NCI-H524 (cell line): ENCODE measurements at regions not wholly inside any gene's neighbourhood (a gene's known extent, or its start where the extent isn't known, plus 50 kb on each side); places are given as distances from the start of the nearest gene placed in this dataset.

Experiments
- DNase-seq, 2 experiments: peaks; one replicate each; lab custom pipeline; 2025; lab: John Stamatoyannopoulos, UW

DNA sequence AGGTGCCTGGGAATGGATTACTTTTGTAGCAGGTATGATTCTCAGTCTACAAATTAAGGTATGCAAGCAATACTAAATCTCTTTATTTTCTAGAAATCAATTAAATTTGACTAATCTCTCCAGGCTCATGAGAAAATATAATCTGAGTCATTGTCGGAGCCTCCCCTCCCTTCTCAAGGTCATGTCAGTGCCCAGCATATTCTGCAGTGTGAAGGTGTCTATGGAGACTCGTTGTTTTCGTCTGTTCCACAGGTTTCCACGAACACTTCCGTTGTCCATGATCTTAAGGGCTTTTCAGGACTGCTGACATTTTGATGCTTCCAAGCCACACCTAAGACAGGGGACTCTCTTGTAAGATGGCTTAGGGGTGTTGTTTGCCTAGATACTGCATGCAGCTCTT, 56.6 kb upstream of the SCOC start:
- DNase-seq: no peak

DNA sequence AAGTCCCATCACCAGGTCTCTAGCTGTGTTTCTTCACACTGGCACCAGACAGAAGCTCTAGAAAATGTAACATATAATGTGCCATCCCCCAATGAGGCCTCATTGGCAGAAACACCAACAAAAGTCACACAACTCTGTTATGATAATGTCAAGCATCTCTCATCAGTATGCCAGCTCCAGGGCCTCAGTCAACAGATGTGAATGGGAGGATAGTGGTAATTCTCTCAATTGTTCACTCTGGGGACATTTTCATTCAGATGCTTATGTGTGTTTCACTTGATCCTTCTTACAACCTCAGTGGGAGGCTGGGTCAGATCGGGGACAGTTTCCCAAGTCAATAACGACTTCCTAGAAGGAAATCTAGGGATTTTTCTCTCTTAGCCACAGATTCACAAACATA, 57.5 kb upstream of the SCOC start:
- DNase-seq: no peak

DNA sequence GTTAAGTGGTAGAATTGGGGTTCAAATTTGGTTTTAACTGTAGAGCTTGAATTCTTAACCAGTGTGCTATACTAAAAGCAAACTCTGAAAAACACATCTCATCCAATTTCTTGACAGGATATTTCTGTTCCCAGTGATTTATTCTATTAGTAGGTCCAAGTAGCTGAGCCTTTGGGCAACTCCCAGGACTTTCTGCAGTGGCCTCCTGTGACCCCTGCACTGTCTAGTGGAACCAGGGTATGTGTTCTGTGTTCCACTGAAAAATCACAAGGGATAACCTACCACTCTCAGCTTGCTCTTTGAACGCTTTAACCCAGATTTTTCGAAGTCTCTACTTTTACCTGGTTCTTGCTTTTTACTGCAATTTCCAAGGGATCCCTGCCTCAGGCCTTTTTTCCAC, 58.0 kb upstream of the SCOC start:
- DNase-seq: no peak

DNA sequence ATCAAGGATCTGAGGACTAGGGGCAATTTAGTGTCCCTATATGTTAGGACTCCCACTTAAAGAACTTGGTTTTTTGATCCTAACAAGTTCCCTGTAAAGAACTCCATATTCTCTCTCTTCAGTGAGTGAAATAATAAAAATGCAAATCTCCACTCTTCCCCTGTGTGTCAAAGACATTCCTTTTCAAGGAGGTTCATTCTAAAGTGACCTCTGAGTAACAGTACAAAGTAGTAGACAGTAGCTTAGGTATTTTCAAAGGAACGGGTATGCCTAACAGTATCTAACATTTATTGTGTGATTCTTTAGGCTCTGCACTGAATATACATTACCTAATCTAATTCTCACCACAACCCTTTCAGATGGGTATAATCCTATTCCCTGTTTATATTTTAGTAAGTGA, 58.4 kb upstream of the SCOC start:
- DNase-seq: no peak

DNA sequence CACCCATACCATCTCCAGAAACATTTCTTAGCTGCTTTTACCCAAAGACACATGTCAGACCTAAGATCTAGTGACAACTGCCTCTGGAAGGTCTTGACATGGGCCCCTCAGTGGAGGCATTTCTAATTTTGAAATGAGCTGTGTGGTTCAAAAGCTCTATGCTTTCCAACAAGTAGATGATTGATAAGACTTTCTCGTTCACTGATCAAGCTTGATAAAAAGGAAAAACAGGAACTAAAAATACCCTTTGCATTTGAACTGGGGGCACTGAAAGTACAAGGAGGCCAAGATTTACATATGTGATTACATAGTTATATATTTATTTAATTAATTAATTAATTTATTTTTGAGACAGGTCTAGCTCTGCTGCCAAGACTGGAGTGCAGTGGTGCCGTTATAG, 61.3 kb upstream of the SCOC start:
- no peak for DNase-seq

DNA sequence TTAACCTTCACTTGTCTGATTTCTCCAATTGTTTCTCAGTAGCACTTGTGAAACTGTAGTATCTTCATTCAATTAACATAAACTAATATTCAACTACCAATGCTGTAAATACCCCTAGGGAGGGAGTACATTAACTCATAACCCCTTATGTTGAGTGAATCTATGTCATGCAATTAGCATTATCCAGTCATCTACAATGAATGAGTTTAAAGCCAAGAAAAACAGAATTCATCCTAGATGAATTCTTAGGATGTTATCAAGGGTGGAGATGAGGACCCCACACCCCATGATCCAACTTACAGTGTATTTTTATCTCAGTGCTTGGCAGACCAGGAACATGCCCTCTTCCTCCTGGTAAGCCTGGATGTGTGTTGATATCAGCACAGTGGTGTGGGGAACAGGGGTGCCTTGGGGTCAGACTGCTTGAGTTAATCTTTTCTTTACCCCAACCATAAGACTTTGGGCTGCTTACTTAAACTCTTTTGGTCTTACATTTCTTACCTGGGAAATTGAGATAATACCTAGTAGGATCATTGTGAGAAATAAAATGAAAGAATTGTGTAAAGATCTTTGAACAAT, 62.1 kb upstream of the SCOC start:
- DNase-seq: no peak

DNA sequence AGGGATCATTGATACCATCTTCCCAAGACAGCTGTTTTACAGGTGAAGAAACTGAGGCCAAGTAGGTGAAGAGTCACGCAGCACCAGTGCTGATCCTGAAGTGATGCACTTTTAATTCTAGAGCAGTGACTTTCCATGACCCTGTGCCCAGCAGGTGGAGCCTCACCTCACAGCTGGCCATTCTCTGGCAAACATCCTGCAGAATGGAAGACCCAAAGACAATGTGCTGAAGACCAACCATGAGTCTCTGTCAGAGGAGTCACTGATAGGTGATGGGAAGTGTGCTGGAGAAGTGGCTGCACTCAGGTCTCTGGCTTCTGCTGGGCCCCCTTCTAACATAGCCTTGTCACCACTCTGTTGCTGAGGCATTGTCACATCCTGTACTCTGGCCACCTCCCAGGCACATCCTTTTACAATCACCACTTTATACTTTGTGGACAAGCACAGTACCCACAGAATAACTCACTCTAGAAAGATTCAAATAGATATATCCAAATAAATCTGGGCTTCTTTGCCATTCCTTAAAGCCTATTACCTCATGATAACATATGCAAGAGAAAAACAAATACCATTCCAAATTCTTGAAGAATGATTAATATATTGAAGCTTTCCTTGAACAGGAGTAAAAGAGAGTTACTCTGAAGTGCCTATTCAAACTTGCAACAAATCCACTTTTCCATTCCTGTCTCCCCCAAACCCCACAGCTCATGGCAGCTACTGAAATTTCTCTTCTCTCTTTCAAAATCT, 64.1 kb upstream of the SCOC start:
- no peak for DNase-seq

DNA sequence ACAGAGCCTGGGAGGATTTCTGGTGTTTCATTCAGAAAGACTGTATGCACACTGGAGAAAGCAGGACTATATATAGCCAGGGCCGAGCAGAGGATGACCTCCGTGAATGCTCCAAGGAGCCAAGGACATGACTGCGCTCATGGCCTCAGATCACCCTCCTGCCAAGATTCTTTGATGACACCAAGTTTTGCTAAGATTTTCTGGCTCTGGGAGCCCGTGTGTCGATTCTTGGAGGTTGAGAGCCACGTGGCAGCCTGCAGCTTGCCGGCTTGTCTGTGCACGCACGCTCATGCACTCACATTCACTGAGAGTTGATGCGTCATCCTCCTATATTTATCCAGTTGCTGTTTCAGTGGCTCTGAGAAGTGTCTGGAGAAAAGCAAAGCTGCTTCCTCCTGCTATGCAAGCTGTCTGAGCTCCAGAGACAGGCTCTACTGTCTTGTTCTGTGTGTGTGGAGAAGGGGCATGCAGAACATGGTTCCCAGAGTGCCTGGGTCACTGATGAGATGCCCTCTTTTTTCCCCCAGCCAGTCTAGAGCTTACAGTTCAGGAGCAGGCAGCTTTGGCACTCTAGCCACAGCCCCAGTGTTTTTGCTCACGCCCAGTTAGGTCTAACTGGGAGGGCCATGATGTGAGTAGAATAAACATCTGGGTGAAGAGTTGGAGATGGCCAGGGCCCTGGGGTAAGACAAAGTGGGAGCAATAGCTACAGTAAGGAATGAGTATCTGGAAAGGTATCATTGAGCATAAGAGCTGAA, 64.9 kb upstream of the SCOC start:
- DNase-seq: no peak

DNA sequence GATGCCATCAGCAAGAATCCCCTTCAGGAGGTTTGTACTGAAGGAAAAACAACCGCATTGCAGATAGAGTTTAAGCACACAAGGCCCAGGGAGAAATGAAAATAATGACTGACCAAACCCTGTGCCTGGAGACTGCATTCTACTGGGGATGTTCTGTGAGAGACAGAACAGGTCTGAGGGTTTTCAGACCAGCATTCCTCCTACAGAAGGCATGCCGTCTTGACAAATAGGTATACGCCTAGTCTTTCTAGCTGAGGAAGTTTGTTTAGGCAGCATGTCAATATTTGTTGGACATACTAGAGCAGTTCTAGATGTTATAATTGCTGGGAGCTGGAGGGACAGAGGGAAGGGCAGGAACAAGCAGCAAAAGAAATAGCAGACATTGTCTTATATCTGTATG, 68.4 kb upstream of the SCOC start:
- no peak for DNase-seq

DNA sequence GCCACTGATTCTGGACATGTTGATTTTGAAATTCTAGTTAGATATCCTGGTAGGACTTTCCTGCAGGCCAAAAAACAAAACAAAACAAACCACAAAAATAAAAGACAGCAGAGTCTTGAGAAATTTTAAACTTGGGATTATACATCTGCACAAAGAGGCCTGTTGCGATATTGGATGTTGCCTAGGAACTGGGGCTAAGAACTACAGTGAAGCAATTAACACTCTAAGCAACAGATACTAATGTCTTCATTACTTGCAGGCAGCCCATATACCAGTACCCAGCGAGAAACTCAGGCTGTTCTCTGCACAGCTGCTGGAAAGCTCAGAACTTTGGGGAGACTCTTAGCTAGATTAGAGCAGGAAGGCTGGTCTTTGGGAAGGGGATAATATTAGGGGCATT, 69.1 kb upstream of the SCOC start:
- DNase-seq: no peak

DNA sequence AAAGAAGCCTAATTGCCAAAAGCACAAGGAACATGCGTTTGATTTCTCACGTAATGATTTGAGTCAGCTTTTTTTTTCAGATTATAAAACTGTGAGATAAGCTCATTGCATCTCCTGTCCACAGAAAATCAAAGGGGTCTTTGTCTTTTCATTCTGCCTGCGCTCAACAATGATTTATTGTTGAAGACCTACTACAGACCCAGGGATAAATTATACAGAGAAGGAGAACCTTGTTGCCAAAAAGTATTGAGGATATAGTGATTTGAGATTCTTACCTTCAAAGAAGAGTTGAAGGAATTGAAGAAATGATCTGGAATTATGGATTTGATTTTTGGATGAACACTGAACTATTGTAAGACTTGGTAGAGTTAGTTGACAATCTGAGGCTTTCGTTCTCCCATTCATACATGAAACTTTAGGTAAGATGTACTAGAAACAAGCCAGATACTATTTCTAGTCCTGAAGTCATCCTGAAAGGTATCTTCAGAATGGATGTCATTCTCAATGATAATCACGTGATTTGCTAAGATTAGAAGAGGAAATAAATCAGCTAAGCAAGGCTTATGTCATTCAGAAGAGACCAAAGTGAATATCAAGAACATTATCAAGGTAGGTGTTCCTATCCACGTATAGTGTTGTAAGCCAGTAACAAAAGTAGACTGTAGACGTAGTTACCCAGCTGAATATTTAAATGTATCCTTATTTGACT, 71.1 kb upstream of the SCOC start:
- DNase-seq: no peak

DNA sequence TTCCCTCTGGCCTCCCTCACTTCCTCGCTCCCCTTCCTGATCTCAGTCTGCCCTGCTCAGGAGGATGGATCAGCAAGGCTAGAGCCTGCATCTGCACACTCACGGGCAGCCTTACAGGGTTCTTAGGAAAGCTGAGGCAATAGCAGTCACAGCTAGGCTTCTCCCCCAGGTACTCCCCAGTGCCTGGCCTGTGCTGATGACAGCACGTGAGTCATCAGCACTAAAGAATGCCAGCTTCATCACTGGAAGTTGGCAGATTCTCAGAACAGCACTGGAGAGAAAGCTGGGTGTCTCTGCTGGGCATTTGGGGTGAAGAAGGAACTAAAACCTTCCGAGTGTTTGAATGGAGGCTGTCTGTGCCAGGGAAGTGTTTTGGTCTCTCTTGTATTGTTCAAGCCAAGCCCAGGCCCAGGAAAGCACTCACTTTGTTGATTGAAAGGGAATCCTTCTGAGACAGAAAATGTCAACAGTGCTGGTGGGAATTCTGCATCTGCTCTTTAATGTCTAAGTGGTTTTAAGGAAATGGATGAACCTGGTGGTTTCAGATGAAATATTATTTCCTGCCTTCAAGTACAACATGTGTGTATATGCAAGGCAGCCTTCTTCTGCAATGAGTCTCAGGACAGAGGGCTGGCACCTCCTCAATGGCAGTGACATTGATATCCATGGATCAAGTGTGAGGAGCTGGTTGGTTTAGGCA, 73.0 kb upstream of the SCOC start:
- no peak for DNase-seq

DNA sequence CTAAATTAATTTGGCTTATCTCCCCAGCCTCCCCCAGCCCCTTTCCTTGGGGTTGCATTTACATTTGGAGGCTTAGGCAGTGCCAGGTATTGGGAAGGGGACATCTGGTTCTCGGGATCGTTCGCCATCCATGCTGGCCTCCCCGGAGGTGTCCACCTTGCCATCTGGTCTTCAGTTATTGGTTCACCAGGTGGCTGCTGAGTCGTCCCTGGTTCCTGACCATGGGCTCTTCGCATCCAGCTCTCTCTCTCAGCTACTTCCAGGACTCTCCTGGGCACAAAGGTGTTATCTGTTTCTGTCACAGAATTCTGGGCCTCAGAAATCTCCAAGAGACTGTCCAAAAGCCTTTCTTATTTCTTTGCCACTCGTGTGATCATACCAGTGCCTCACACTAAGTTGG, 75.4 kb upstream of the SCOC start:
- peak in 1 of 2 experiments; percentile 31 for DNase-seq

DNA sequence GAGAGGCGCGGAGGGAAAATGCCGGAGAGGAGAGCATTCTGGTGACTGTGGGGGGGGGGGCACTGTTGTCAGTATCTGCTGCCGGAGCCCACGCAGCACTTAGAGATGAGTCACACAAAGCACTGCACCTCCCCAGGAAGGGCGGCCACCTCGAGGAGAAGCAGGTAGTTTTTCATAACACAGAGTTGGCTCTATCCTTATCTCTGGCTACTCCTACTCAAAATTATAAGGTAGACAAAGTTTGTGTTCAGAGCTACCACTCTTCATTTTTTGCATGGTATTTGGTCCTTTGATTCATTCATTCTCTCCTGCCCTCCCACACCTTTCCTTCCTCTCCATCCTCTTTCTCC, 76.2 kb upstream of the SCOC start:
- no peak for DNase-seq

DNA sequence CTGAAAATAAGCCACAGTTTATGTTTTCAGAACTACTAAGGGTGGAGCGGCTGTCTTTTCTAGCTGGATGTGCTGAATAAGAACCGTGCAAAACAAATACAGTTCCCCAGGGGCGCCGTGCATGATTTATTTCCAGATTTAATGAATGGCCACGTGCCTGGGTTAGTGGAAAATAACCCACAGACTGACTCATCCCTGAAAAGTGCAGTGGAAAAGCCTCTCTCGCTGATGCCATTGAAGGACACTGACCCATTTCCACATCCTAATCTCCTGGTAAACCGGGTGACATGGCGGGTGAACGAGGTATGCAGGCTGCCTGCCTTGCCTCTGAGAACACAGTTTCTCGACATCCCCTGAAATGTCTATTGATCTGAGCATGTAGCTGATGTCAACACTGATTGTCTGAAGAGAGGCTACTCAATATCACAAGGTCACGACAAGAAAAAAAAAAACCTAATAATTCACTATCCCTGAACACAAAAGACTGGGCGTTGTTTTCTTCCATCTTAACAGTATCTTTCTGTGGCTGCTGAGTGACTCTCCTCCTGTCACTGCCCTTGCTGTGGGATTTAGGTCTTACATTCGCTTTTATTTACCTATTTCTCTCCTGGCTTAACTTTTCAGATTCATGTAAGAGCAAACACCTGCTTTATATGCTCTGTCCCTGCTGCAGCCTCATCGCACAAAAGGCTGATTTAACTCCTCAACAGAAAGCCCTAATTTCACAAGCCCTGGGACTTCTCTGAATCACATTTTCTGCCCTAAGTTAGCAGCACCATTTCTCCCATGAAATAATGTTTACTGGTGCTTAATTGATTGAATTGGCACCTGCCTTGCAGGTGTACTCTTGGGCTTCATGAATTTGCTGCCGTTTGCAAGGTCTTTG, 76.9 kb upstream of the SCOC start:
- peak in 1 of 2 experiments; percentile 19 for DNase-seq

DNA sequence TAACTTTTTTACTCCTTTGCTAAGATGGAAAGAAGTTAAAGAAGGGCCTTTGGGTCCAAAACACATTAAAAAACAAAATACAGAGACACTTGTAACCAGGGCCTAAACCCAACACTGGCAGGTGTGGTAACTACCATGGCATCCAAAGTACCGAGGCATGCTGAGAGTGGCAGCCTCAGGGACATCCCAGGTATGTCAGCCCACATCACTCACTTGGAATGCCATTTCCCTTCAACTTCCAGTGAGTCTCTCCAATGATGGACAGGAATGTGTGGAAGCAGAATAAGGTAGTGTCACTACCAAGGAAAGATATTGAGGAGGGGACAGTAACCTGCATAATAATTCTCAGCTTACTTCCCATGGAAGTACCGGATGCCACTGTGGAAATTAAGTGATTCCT, 79.5 kb upstream of the SCOC start:
- no peak for DNase-seq

DNA sequence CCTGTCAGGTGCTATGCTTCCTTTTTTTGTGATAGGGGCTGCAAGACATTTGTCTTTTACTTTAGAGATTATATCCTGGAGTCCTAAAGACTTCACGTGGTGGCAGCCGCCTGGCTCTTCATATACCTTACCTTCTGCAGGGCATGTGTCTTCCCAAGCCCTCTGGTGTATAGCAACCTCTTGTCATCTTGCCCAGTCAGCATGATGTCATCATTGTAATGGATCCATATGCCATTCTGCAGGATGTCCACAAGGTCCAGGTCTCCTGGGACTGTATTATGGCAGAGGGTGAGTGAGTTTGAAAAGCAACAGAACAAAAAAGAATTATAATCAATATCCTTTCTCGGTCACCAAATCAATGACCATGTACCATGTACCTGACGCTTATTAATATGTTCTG, 82.2 kb upstream of the SCOC start:
- DNase-seq: peak in 1 of 2 experiments; percentile 0

DNA sequence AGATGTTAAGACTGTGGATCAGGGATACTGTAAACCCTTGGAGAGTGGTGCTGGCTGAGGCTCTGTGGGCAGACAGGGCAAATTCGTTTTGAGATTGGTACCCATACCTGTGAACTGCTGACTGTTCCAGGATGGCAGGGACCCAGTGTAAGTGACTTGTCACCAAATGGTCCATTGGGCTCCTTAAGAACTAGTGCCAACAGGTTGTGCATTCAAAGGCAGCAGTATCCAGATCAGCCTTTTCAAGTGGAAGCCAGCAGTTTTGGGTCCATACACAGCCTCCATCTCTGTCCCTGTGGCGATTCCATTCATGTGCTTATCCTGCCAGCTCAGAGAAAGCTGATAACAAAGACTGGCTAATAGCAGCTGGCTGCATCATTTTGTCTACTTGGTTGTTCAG, 84.0 kb upstream of the SCOC start:
- DNase-seq: peak in 1 of 2 experiments; percentile 23

DNA sequence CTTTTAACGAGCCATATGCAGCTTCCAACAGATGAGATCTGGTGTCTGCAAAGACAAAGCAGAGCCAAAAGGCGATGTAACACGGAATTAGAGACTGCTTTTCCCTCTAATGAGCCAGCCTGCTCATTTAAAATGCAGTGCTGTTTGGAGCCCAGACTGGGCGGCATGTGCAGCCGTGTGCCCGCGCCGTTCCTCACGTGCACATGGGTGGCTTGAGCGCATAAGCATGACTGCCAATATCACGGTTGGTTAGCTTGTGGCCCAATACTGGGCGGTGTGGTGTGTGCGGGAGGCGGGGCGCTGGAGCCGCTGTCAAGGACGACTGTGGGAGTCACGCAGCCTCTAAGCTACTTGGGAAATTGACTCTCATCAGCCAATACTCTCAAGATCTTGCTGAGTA, 87.0 kb upstream of the SCOC start:
- DNase-seq: peak; percentile 39 to 80

DNA sequence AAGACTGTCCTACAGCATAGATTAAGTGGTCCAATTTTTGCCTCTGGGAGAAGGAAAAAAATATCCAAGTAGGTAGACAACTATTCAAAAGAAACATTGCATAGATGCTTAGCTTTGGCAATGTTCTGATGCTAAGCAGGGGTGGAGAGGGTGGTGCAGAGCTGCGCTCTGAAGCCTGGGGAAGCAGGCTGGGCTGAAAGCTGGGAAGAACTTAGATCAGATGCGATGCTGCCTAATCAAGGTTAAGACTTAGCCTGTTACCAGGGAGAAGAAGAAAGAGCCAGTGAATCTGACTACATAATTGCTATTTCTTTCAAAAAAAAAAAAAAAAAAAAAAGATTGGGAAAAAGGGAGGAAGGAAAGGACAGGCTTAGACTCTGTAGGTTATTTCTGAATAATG, 89.0 kb upstream of the SCOC start:
- no peak for DNase-seq
